HG03342 (cell line): ENCODE measurements at regions not wholly inside any gene's neighbourhood (a gene's known extent, or its start where the extent isn't known, plus 50 kb on each side); places are given as distances from the start of the nearest gene placed in this dataset.
A peak's percentile ranks its signal among the peaks of the same experiment; 100 is the strongest.
"Not testable (repeated sequence)": the region's sequence is repeated elsewhere in the genome, so short reads cannot be mapped to it uniquely, and the experiment has no call there.

Experiments used
- ATAC-seq: cut with Tn5 transposase; IDR thresholded peaks from one replicate; pipeline ENCODE4 v1.9.1; 2021; ENCODE audit warnings: mild to moderate bottlenecking, moderate library complexity; ENCODE audit not compliant: unreplicated experiment

- ATAC-seq, result no peak
Measured at GRCh38 chrX:46367491-46367890, 177.7 kb downstream of the ZNF674 start.

DNA sequence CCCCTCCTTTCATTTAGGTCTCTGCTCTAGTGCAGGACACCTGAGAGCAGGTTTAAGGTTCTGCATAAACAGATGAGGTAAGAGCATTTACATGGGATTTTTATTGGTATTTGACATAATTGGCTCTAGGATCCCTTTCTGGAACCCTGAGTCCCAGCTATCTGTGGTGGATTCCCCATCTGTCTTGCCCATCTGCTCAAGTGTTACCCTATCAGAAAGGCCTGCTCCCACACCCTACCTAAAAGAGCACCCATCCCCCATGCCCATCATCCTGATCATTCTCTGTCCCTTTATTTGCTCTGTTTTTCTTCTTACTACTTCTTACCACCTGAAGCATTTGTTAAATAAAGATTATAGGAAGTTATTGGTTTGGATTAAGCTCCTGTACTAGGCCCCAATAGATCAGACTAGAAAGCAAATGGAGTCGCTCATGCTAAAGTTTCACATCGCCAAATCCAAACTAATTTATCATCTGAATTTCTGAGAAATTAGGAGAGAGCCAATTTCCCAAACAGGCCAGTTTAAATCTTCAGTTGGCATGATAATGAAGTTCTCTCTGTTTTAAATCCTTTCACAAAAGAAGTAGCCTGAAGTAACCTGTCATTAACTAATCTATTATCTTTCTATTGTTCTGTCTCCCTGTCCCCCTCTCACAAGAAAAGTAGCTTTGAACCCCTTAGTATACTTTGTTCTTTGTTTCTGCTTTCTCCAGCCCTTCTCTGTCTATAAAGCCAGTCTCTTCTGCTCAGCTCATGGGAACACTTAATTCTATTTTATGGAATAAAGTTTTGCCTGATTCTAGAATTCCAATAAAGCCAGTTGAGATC lies 178.6 kb downstream of the ZNF674 start:
- no peak for ATAC-seq

- ATAC-seq, result no peak
Measured at GRCh38 chrX:46354481-46354880, 190.7 kb downstream of the ZNF674 start.

- ATAC-seq, result no peak
Measured at GRCh38 chrX:46341767-46342322, 203.4 kb downstream of the ZNF674 start.

- ATAC-seq, result no peak
Measured at GRCh38 chrX:46340696-46341095, 204.5 kb downstream of the ZNF674 start.

- no peak for ATAC-seq
Measured at GRCh38 chrX:46333550-46333949, 211.7 kb downstream of the ZNF674 start.

DNA sequence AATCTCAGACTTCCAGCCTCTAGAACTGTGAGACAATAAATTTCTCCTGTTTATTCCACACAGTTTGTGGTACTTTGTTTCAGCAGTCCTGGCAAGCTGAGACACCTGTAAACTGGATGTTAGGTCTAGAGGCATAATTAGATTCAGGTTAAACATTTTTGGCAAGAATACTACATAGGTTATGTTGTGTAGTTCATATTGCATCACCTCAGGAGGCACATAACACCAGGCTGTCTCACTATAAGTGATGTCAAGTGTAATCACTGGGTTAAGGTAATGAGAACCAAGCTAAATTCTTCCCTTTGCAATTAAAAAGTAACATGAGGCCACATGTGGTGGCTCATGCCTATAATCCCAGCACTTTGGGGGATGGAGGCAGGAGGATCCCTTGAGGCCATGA lies 214.2 kb downstream of the ZNF674 start:
- no peak for ATAC-seq

- no peak for ATAC-seq
Measured at GRCh38 chrX:46330513-46330912, 214.7 kb downstream of the ZNF674 start.

DNA sequence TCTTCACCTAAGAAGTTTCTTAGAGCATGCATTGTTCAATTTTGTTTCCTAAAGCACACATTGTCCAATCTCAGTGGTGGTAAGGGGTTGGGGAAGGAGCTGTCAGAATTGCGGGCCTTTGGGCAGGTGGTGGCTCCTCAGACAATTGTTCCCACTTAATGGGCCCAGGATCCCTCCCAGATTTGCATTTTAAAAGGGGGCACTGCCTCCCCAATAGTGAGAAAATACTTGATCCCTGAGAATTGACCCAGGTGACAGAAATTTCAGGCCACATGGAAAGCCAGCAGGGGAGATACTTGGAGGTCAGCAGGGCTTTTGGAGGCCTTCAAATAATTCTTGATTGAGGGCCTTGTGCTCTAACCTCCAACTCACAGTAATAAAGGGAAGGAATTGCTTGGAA lies 217.1 kb downstream of the ZNF674 start:
- no peak for ATAC-seq

GRCh38 chrX:46327566-46328115 lies 217.6 kb downstream of the ZNF674 start:
- no peak for ATAC-seq

DNA sequence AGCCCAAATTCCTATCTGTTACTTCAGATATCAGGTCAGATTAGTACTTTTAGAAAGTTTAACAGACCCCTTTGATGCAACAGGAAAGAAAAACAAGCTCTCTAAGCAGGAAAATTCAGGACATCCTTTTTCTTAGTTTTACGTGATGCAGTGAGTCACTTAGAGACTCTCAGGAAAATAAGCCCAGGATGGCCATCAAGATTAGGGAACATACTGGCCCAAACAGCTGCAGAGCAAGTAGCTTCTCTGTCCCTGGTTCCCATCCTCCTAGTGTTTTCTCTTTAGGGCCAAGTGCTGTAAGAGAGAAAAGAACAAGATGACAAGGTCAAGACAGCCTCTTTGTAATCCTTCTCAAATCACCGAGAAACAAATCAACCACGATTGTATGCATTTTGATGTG lies 219.1 kb downstream of the ZNF674 start:
- no peak for ATAC-seq

DNA sequence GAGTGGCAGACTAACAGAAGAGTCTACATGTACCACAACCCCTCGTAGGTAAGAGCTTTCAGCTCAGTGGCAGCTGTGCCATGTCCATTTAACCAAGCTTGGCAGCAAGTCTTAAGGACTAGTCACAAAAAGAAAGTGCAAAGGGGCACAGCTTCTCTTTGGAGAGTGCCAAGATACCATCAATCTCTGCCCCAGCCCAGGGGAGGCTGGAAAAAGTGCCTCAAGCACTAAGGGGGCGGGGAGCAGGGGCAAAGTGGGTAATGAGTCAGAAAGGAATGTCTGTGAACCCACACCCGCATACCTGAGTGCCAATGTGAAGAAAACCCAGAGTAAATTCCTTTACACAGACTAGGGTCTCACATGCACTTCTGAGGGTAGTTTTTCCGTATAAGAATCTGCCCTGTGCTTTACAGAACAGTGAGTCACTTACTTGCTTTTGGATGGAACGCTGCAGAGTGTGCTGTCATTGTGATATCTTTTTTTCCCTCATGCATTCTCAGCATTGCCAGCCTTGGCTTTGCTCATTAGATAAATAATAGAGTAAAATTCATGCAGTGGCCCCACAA lies 219.8 kb downstream of the ZNF674 start:
- no peak for ATAC-seq

DNA sequence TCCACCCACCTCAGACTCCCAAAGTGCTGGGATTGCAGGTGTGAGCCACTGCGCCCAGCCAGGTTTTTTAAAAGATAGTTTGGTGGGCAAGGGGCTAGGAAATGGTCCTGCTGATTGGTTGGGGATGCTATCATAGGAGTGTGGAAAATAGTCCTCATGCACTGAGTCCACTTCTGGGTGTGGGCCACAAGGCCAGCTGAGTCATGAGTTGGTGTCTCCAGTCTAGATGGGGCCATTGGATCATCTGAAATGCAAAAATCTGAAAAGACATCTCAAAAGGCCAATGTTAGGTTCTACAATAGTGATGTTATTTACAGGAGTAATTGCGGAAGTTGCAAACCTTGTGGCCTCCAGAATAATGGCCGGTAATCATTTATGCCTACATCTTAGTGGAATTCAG lies 221.1 kb downstream of the ZNF674 start:
- no peak for ATAC-seq

GRCh38 chrX:46322929-46323328 lies 222.3 kb downstream of the ZNF674 start:
- not testable (repeated sequence) for ATAC-seq

- no peak for ATAC-seq
Measured at GRCh38 chrX:46321676-46322075, 223.5 kb downstream of the ZNF674 start.

DNA sequence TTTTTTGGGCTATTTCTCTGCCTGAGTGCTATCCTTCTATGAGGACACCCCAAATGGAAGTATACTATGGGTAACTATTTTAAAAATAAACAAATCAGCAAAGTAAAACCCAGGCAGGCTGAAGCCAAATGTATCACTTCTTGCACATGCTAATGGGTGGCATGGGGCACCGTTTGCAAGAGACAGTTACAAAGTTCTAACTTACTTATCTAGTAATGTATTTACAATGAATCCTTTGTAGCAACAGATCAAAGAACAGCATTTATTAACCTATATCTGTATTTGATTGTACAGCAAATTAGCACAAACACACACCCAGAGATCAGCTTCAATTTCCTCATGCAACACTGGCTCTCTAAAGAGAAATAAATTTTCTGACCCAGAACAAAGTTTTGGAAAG lies 225.5 kb downstream of the ZNF674 start:
- ATAC-seq, result no peak

DNA sequence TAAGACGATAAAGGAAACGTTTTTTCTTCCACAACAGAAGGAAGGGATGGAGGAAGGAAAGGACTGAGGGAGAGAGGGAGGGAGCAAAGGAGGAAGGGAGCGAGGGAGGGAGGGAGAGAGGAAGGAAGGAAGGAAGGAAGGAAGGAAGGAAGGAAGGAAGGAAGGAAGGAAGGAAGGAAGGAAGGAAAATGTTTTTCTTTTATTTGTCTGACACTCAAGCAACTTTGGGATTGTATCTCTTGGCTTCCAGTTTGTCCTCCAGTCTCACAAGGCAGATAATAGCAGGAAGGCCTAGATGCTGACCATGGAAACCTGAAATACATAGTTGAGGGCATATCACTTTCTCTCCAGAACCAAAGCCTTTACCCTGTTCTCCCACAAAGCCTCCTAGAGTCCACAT lies 226.7 kb downstream of the ZNF674 start:
- ATAC-seq, result no peak

- no peak for ATAC-seq
Measured at GRCh38 chrX:46317163-46317562, 228.1 kb downstream of the ZNF674 start.

DNA sequence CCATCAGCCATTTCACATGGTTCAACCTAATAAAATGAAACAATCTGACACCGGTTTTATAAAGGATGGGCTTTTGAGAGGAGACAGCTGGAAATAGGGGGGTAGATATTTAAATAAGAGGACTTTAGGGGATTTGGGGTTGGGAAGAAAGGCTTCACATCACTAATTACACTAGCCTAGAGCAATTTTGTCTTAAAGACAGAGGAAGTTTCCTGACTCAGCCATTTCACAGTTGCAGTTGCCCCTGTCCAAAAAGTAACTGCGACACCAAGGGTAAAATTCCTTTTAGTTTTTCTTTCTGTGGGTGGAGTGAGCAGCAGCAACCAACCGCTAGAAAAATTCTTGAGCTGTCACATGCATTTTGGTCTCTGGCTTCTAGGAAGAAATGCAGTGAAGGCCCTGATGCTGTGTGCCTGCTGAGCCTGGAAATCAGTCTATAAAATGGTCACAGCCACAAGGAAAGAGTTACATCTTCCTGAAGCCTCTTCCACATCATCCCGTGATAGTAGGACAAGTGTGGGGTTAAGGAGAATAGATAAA lies 233.6 kb downstream of the ZNF674 start:
- ATAC-seq, result no peak

DNA sequence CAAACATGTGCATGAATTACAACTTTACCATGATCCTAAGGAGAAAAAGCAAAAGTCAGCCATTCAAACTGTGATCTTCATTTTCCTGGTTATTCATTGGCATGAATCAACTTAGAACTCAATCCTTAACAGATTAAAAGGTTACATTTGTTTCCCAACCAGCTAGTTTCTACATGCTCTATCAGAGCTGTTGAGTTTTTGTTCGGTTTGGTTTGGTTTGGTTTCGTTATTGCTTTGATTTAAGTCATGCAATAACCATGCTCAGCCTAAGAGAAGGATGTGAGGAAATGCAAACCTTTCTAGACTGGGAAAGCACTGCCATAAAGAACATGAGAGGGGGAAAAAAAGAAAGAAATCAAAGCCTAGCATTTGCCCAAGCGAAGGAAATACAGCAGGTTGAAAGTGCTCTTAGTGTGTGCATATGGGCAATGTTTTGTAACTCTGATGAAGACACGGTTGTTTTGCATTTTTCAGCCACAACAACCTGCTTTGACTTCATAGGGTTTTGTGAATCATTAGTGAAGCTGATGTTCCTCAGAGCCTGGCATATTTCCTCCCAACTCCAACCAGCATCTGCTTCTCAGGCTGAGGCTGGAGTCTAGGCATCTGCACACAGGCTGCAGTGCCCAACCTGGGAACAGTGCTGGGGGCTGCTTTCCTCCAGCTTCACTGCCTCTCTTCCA lies 234.3 kb downstream of the ZNF674 start:
- ATAC-seq, result peak; percentile 75

- ATAC-seq, result no peak
Measured at GRCh38 chrX:46308110-46308509, 237.1 kb downstream of the ZNF674 start.
